ENCODE measurements at regions not wholly inside any gene's neighbourhood (a gene's known extent, or its start where the extent isn't known, plus 50 kb on each side); places are given as distances from the start of the nearest gene placed in this dataset.

DNA sequence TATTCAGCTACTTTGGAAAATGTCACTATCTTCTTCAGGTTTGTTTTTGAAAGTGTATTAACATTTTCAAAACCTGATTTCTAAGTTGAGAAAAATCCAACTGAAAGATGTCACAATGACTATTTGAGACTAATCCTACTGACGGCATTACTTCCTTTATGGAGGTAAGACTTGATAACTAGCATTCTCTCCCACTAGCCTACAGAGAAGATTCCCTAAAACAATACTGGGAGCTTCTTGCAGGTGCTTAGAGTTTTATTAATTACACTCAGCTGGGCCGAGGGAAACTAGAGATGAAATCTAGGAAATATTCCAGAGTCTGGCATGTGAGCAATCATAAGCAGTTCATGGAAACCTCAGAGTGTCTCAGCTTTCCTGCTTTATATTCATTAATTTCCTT, 114.0 kb downstream of the LCA5 start:
- TF ChIP-seq SIN3A (IDR thresholded peaks at IDR 0.05; ENCODE audit: borderline replicate concordance, insufficient read depth, low read length): no peak
- TF ChIP-seq POLR2AphosphoS5 (IDR thresholded peaks at IDR 0.05; ENCODE audit: low read depth, low read length): no peak
- no peak for TF ChIP-seq FOXP2 (optimal IDR thresholded peaks at IDR 0.05; ENCODE audit: borderline replicate concordance, extremely low read depth, extremely low read length, insufficient read depth)
- TF ChIP-seq, protein P1, sequence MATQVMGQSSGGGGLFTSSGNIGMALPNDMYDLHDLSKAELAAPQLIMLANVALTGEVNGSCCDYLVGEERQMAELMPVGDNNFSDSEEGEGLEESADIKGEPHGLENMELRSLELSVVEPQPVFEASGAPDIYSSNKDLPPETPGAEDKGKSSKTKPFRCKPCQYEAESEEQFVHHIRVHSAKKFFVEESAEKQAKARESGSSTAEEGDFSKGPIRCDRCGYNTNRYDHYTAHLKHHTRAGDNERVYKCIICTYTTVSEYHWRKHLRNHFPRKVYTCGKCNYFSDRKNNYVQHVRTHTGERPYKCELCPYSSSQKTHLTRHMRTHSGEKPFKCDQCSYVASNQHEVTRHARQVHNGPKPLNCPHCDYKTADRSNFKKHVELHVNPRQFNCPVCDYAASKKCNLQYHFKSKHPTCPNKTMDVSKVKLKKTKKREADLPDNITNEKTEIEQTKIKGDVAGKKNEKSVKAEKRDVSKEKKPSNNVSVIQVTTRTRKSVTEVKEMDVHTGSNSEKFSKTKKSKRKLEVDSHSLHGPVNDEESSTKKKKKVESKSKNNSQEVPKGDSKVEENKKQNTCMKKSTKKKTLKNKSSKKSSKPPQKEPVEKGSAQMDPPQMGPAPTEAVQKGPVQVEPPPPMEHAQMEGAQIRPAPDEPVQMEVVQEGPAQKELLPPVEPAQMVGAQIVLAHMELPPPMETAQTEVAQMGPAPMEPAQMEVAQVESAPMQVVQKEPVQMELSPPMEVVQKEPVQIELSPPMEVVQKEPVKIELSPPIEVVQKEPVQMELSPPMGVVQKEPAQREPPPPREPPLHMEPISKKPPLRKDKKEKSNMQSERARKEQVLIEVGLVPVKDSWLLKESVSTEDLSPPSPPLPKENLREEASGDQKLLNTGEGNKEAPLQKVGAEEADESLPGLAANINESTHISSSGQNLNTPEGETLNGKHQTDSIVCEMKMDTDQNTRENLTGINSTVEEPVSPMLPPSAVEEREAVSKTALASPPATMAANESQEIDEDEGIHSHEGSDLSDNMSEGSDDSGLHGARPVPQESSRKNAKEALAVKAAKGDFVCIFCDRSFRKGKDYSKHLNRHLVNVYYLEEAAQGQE (IDR thresholded peaks at IDR 0.05; ENCODE audit: insufficient read depth in 1 of 2, low read depth in 2 of 2, low read length in 2 of 2): no peak
- TF ChIP-seq TAF1 (IDR thresholded peaks at IDR 0.05; ENCODE audit: borderline replicate concordance, insufficient read depth, low read length): no peak

DNA sequence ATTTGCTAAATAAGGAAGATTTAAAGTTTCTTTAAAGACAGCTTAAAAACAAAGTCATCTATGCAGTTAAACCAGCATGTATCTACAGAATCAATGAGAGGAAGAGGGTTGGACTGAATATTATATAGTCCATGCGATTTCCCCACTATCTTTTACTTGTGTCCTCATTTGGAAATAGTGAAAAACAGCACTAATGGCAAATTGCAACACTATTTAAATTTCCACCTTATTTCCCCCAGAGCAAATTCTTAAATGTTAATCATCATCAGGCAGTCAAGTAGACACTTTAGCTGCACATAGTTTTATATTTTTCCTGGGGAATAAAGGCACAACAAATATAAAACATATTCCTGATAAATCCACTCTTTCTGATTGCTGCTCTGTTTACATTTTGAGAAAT, 114.6 kb downstream of the LCA5 start:
- TF ChIP-seq SIN3A (IDR thresholded peaks at IDR 0.05; ENCODE audit: borderline replicate concordance, insufficient read depth, low read length) (no peak), TAF1 (IDR thresholded peaks at IDR 0.05; ENCODE audit: borderline replicate concordance, insufficient read depth, low read length) (no peak), FOXP2 (optimal IDR thresholded peaks at IDR 0.05; ENCODE audit: borderline replicate concordance, extremely low read depth, extremely low read length, insufficient read depth) (no peak), POLR2AphosphoS5 (IDR thresholded peaks at IDR 0.05; ENCODE audit: low read depth, low read length) (no peak)
- TF ChIP-seq, protein P1 (IDR thresholded peaks at IDR 0.05; ENCODE audit: insufficient read depth in 1 of 2, low read depth in 2 of 2, low read length in 2 of 2): no peak

GRCh38 chr6:79421707-79422484, 115.3 kb downstream of the LCA5 start:
- no peak for TF ChIP-seq TAF1 (IDR thresholded peaks at IDR 0.05; ENCODE audit: borderline replicate concordance, insufficient read depth, low read length)

- TF ChIP-seq, protein P1 (IDR thresholded peaks at IDR 0.05; ENCODE audit: insufficient read depth in 1 of 2, low read depth in 2 of 2, low read length in 2 of 2): no peak
- TF ChIP-seq FOXP2 (optimal IDR thresholded peaks at IDR 0.05; ENCODE audit: borderline replicate concordance, extremely low read depth, extremely low read length, insufficient read depth) (no peak), SIN3A (IDR thresholded peaks at IDR 0.05; ENCODE audit: borderline replicate concordance, insufficient read depth, low read length) (no peak), TAF1 (IDR thresholded peaks at IDR 0.05; ENCODE audit: borderline replicate concordance, insufficient read depth, low read length) (no peak), POLR2AphosphoS5 (IDR thresholded peaks at IDR 0.05; ENCODE audit: low read depth, low read length) (no peak)
These were observed 116.2 kb downstream of the LCA5 start for GRCh38 chr6:79421001-79421411.

DNA sequence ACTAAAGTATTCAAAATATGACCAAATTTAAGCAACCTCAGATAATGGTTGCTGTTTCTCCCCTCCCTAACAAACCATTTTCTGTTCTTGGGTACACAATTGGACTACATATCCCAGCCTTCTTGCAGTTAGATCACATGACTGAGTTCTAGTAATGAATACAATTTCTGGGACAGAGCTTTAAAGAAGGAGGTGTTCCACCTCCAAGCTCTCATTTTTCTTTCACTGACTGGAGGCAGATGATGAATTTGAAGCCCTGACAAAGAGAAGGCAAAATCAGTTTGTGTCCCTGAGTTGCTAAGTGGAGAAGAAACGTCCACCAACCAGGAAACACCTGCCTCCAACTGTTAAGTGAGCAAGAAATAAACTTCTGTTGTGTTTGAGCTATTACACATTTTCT, 117.2 kb downstream of the LCA5 start:
- TF ChIP-seq, protein P1 (IDR thresholded peaks at IDR 0.05; ENCODE audit: insufficient read depth in 1 of 2, low read depth in 2 of 2, low read length in 2 of 2): no peak
- TF ChIP-seq POLR2AphosphoS5 (IDR thresholded peaks at IDR 0.05; ENCODE audit: low read depth, low read length) (no peak), TAF1 (IDR thresholded peaks at IDR 0.05; ENCODE audit: borderline replicate concordance, insufficient read depth, low read length) (no peak), FOXP2 (optimal IDR thresholded peaks at IDR 0.05; ENCODE audit: borderline replicate concordance, extremely low read depth, extremely low read length, insufficient read depth) (no peak), SIN3A (IDR thresholded peaks at IDR 0.05; ENCODE audit: borderline replicate concordance, insufficient read depth, low read length) (no peak)

All from PFSK-1 (cell line).